NCI-H526 (cell line): ENCODE measurements at regions not wholly inside any gene's neighbourhood (a gene's known extent, or its start where the extent isn't known, plus 50 kb on each side); places are given as distances from the start of the nearest gene placed in this dataset.

Experiments used
- DNase-seq, 2 experiments: peaks; one replicate each; lab custom pipeline; 2025; lab: John Stamatoyannopoulos, UW

GRCh38 chr6:84416043-84416657 lies 188.7 kb upstream of the CEP162 start:
- DNase-seq = no peak

GRCh38 chr6:84415517-84415916 lies 188.1 kb upstream of the CEP162 start:
- DNase-seq = no peak

- DNase-seq = no peak
These were observed 187.6 kb upstream of the CEP162 start for GRCh38 chr6:84415068-84415467.

GRCh38 chr6:84414531-84414930 lies 187.1 kb upstream of the CEP162 start:
- no peak for DNase-seq

GRCh38 chr6:84411060-84411629 lies 183.7 kb upstream of the CEP162 start:
- no peak for DNase-seq

GRCh38 chr6:84409911-84410310 lies 182.5 kb upstream of the CEP162 start:
- no peak for DNase-seq

GRCh38 chr6:84408028-84408427 lies 180.6 kb upstream of the CEP162 start:
- no peak for DNase-seq

GRCh38 chr6:84403545-84403944 lies 176.1 kb upstream of the CEP162 start:
- DNase-seq = no peak

- DNase-seq = no peak
These were observed 171.6 kb upstream of the CEP162 start for GRCh38 chr6:84399003-84399402.

GRCh38 chr6:84392261-84392660 lies 164.8 kb upstream of the CEP162 start:
- DNase-seq = no peak

GRCh38 chr6:84390851-84391250 lies 163.4 kb upstream of the CEP162 start:
- DNase-seq = no peak

GRCh38 chr6:84390334-84390733 lies 162.9 kb upstream of the CEP162 start:
- no peak for DNase-seq

GRCh38 chr6:84379142-84379541 lies 151.7 kb upstream of the CEP162 start:
- DNase-seq = no peak

GRCh38 chr6:84372290-84372689 lies 144.8 kb upstream of the CEP162 start:
- DNase-seq = no peak

- no peak for DNase-seq
These were observed 144.2 kb upstream of the CEP162 start for GRCh38 chr6:84371681-84372080.

GRCh38 chr6:84362193-84362821 lies 134.9 kb upstream of the CEP162 start:
- no peak for DNase-seq

- no peak for DNase-seq
These were observed 134.1 kb upstream of the CEP162 start for GRCh38 chr6:84361372-84362192.

GRCh38 chr6:84360039-84360438 lies 132.6 kb upstream of the CEP162 start:
- no peak for DNase-seq

- no peak for DNase-seq
These were observed 131.1 kb upstream of the CEP162 start for GRCh38 chr6:84358581-84358980.

GRCh38 chr6:84357631-84358030 lies 130.2 kb upstream of the CEP162 start:
- DNase-seq = no peak

GRCh38 chr6:84356907-84357306 lies 129.5 kb upstream of the CEP162 start:
- DNase-seq = no peak

GRCh38 chr6:84353459-84354423 lies 126.3 kb upstream of the CEP162 start:
- no peak for DNase-seq
